H1 (cell line): ENCODE measurements at regions not wholly inside any gene's neighbourhood (a gene's known extent, or its start where the extent isn't known, plus 50 kb on each side); places are given as distances from the start of the nearest gene placed in this dataset.

Source experiments
- CTCF ChIA-PET: fragments of 300-600 bp; sonication (Branson Sonifier 250); formaldehyde crosslinking; loops from one replicate; lab custom pipeline; 2021; ENCODE audit not compliant: partially characterized antibody; lab: Charles Lee
- POLR2A ChIA-PET: fragments of 300-600 bp; sonication (Branson Sonifier 250); formaldehyde crosslinking; loops from one replicate; lab custom pipeline; 2021; ENCODE audit warnings: inconsistent platforms; ENCODE audit not compliant: partially characterized antibody; lab: Charles Lee
- DNase-seq, 2 experiments: peaks; one replicate each; pipeline versions ENCODE4 v3.0.0 to v3.0.0-alpha.2; 2010 to 2022; ENCODE audit warnings: low spot score in 2 of 2, low read depth in 1 of 2, mixed read lengths in 1 of 2
- FAIRE-seq: peaks from 2 replicates; lab custom pipeline; 2011; peaks lifted over from hg19 to GRCh38; lab: Jason Lieb, UNC
- H2AFZ ChIP-seq: 2 replicates; pipeline ENCODE4 v1.8.1; 2012; ENCODE audit warnings: low read length, inconsistent platforms
- H2AK5ac ChIP-seq: 2 replicates; pipeline ENCODE4 v1.6.1; 2013; ENCODE audit warnings: low read depth, low read length
- H2BK120ac ChIP-seq: replicated peaks from 2 replicates; pipeline ENCODE3; 2013; ENCODE audit warnings: low read depth, low read length, inconsistent platforms
- H2BK12ac ChIP-seq: 2 replicates; pipeline ENCODE4 v1.6.1; 2013; ENCODE audit warnings: low read depth, low read length
- H2BK15ac ChIP-seq: 2 replicates; pipeline ENCODE4 v1.6.1; 2013; ENCODE audit warnings: low read length
- H2BK20ac ChIP-seq: 2 replicates; pipeline ENCODE4 v1.6.1; 2013; ENCODE audit warnings: low read length
- H2BK5ac ChIP-seq: 2 replicates; pipeline ENCODE4 v1.6.1; 2013; ENCODE audit warnings: low read depth, low read length
- H3K14ac ChIP-seq: 2 replicates; pipeline ENCODE4 v1.6.1; 2013; ENCODE audit warnings: inconsistent platforms; ENCODE audit not compliant: insufficient read length
- H3K18ac ChIP-seq: 2 replicates; pipeline ENCODE4 v1.6.1; 2013; ENCODE audit warnings: low read length; ENCODE audit errors: extremely low read depth
- H3K23ac ChIP-seq: 2 replicates; pipeline ENCODE4 v1.6.1; 2013; ENCODE audit warnings: inconsistent platforms; ENCODE audit not compliant: insufficient read length
- H3K23me2 ChIP-seq: 2 replicates; pipeline ENCODE4 v1.6.1; 2013; ENCODE audit warnings: low read depth, low read length
- H3K27ac ChIP-seq: 2 replicates; pipeline ENCODE4 v1.6.1; 2011; ENCODE audit warnings: low read depth, low read length, inconsistent platforms
- H3K27me3 ChIP-seq, 4 experiments: replicated peaks in 1 of 4; 1 replicate in 1 of 4; 2 replicates in 3 of 4; pipeline versions ENCODE4 v1.6.1 to v1.8.1; 2011 to 2013; ENCODE audit warnings: low read length in 3 of 4, mild to moderate bottlenecking in 3 of 4, inconsistent platforms in 2 of 4, mixed read lengths in 2 of 4, moderate library complexity in 1 of 4; ENCODE audit not compliant: control insufficient read depth in 3 of 4, insufficient read depth in 3 of 4; ENCODE audit errors: extremely low read depth in 1 of 4
- H3K36me3 ChIP-seq, 4 experiments: 2 replicates each; pipeline versions ENCODE4 v1.6.1 to v1.8.1; 2011 to 2013; ENCODE audit warnings: mild to moderate bottlenecking in 4 of 4, low read length in 3 of 4, moderate library complexity in 2 of 4, control low read depth in 1 of 4, inconsistent platforms in 1 of 4; ENCODE audit not compliant: insufficient read depth in 4 of 4, control insufficient read depth in 2 of 4
- H3K4ac ChIP-seq: replicated peaks from 2 replicates; pipeline ENCODE3; 2013; ENCODE audit warnings: low read length, low read depth, mixed read lengths, inconsistent platforms; ENCODE audit not compliant: insufficient read length
- H3K4me1 ChIP-seq, 4 experiments: replicated peaks in 1 of 4; 1 replicate in 1 of 4; 2 replicates in 3 of 4; pipeline versions ENCODE4 v1.6.1 to v1.8.1; 2011 to 2013; ENCODE audit warnings: low read length in 3 of 4, inconsistent platforms in 2 of 4, mixed read lengths in 1 of 4; ENCODE audit not compliant: insufficient read depth in 4 of 4, control insufficient read depth in 3 of 4
- H3K4me2 ChIP-seq, 2 experiments: 2 replicates each; pipeline versions ENCODE4 v1.6.1 to v1.8.1; 2011 to 2013; ENCODE audit warnings: low read depth in 2 of 2, low read length in 2 of 2, control low read depth in 1 of 2, inconsistent platforms in 1 of 2, mild to moderate bottlenecking in 1 of 2; ENCODE audit not compliant: insufficient read depth in 1 of 2
- H3K4me3 ChIP-seq, 4 experiments: fragments of 200-600, 300-600 bp in 1 of 4; sonication (generic), shearing (Covaris generic), sonication (Bioruptor Twin) in 1 of 4; 2 replicates each; pipeline versions ENCODE4 v1.5.1 to v1.8.1; 2011 to 2016; ENCODE audit warnings: low read length in 4 of 4, low read depth in 3 of 4, control low read depth in 2 of 4, inconsistent platforms in 2 of 4, mild to moderate bottlenecking in 2 of 4, mixed read lengths in 1 of 4, moderate library complexity in 1 of 4; ENCODE audit not compliant: insufficient read depth in 2 of 4; ENCODE audit errors: extremely low read depth in 1 of 4
- H3K56ac ChIP-seq: replicated peaks from 2 replicates; pipeline ENCODE3; 2013; ENCODE audit warnings: low read depth, mild to moderate bottlenecking, mixed read lengths, low read length, inconsistent platforms; ENCODE audit not compliant: insufficient read length
- H3K79me1 ChIP-seq: 2 replicates; pipeline ENCODE4 v1.6.1; 2013; ENCODE audit warnings: low read depth, low read length, control low read depth
- H3K79me2 ChIP-seq, 2 experiments: 2 replicates each; pipeline versions ENCODE4 v1.6.1 to v1.8.1; 2012 to 2013; ENCODE audit warnings: low read length in 2 of 2, mild to moderate bottlenecking in 2 of 2, inconsistent platforms in 1 of 2; ENCODE audit not compliant: insufficient read depth in 2 of 2, control insufficient read depth in 1 of 2
- H3K9ac ChIP-seq, 4 experiments: replicated peaks in 1 of 4; 1 replicate in 1 of 4; 2 replicates in 3 of 4; pipeline versions ENCODE4 v1.6.1 to v1.8.1; 2011 to 2013; ENCODE audit warnings: low read depth in 3 of 4, low read length in 3 of 4, control low read depth in 2 of 4, mild to moderate bottlenecking in 2 of 4, moderate library complexity in 2 of 4, inconsistent platforms in 1 of 4; ENCODE audit errors: extremely low read depth in 1 of 4
- H3K9me3 ChIP-seq, 2 experiments: 2 replicates each; pipeline versions ENCODE4 v1.6.1 to v1.8.1; 2012 to 2013; ENCODE audit warnings: mild to moderate bottlenecking in 2 of 2, moderate library complexity in 2 of 2, control low read depth in 1 of 2, inconsistent platforms in 1 of 2, low read depth in 1 of 2, low read length in 1 of 2, mixed read lengths in 1 of 2; ENCODE audit not compliant: insufficient read depth in 2 of 2
- H4K20me1 ChIP-seq, 2 experiments: replicated peaks in 1 of 2; 2 replicates each; pipeline versions ENCODE3 to v1.8.1; 2011 to 2013; ENCODE audit warnings: inconsistent platforms in 2 of 2, low read length in 2 of 2, mild to moderate bottlenecking in 1 of 2; ENCODE audit not compliant: insufficient read depth in 2 of 2, control insufficient read depth in 1 of 2
- H4K5ac ChIP-seq: 2 replicates; pipeline ENCODE4 v1.6.1; 2013; ENCODE audit warnings: low read length, low read depth, mixed read lengths, inconsistent platforms; ENCODE audit not compliant: insufficient read length
- H4K8ac ChIP-seq: 2 replicates; pipeline ENCODE4 v1.8.0; 2013; ENCODE audit warnings: mild to moderate bottlenecking, moderate library complexity, low read length, inconsistent platforms; ENCODE audit not compliant: insufficient read depth; ENCODE audit errors: extremely low read depth
- H4K91ac ChIP-seq: replicated peaks from 2 replicates; pipeline ENCODE3; 2013; ENCODE audit warnings: low read length, mixed read lengths, inconsistent platforms; ENCODE audit not compliant: insufficient read length
- BCL11A ChIP-seq, 2 experiments: IDR thresholded peaks; one replicate each; pipeline ENCODE4 v1.6.1; 2011; ENCODE audit warnings: low read depth in 2 of 2, low read length in 2 of 2, mild to moderate bottlenecking in 2 of 2
- CREB1 ChIP-seq: IDR thresholded peaks from 2 replicates; pipeline ENCODE4 v1.6.1; 2012; ENCODE audit warnings: inconsistent platforms
- KDM1A ChIP-seq: fragments of 200-600, 300-600 bp; sonication (generic); IDR thresholded peaks from 2 replicates; pipeline ENCODE4 v1.7.1; 2016; ENCODE audit warnings: mild to moderate bottlenecking, low read length, borderline replicate concordance
- KDM5A ChIP-seq: fragments of 200-600 bp; IDR thresholded peaks from 2 replicates; pipeline ENCODE4 v1.7.1; 2012; ENCODE audit warnings: mild to moderate bottlenecking, low read length, inconsistent platforms, mixed read lengths
- NANOG ChIP-seq: IDR thresholded peaks from 2 replicates; pipeline ENCODE4 v1.6.1; 2011; ENCODE audit warnings: low read length, low read depth, mild to moderate bottlenecking, inconsistent platforms; ENCODE audit not compliant: insufficient read depth, poor library complexity, severe bottlenecking
- RFX5 ChIP-seq: IDR thresholded peaks from 2 replicates; pipeline ENCODE4 v1.6.1; 2011; ENCODE audit warnings: low read depth, low read length, improper control_type of control experiment, borderline replicate concordance
- RXRA ChIP-seq: IDR thresholded peaks from 2 replicates; pipeline ENCODE4 v1.6.1; 2011; ENCODE audit warnings: low read depth, mild to moderate bottlenecking, low read length, moderate library complexity; ENCODE audit not compliant: insufficient read depth
- SAP30 ChIP-seq: fragments of 300-600 bp; sonication (generic); IDR thresholded peaks from 2 replicates; pipeline ENCODE4 v1.7.1; 2012; ENCODE audit warnings: low read length, moderate library complexity, mild to moderate bottlenecking, inconsistent platforms; ENCODE audit not compliant: insufficient read depth, insufficient replicate concordance
- SIRT6 ChIP-seq: IDR thresholded peaks from one replicate; pipeline ENCODE4 v1.7.1; 2012; ENCODE audit warnings: low read length, inconsistent platforms
- SP1 ChIP-seq: IDR thresholded peaks from 2 replicates; pipeline ENCODE4 v1.6.1; 2011; ENCODE audit warnings: low read depth, low read length
- TAF1 ChIP-seq: IDR thresholded peaks from 2 replicates; pipeline ENCODE4 v1.6.1; 2011; ENCODE audit warnings: mild to moderate bottlenecking, low read depth, low read length
- YY1 ChIP-seq: IDR thresholded peaks from 2 replicates; pipeline ENCODE4 v1.6.1; 2011; ENCODE audit warnings: low read depth, mild to moderate bottlenecking, low read length
- WGBS, 2 experiments: shearing (Covaris generic) in 1 of 2; methylation state at CpG; one replicate each; pipeline versions ENCODE4 v1.1.6 to v1.1.7; 2013 to 2015; ENCODE audit warnings: low lambda C conversion rate in 2 of 2, mixed read lengths in 2 of 2, inconsistent platforms in 1 of 2, low coverage in 1 of 2, missing lambda C conversion rate in 1 of 2; ENCODE audit not compliant: insufficient replicate concordance in 2 of 2, insufficient coverage in 1 of 2, insufficient read length in 1 of 2; ENCODE audit errors: extremely low coverage in 1 of 2, missing lambda C conversion rate in 1 of 2; 5-methylcytosine and 5-hydroxymethylcytosine counted together
- TF ChIP-seq, protein P1 (sequence below), 3 experiments: IDR thresholded peaks; 1 replicate in 2 of 3; 2 replicates in 1 of 3; pipeline versions ENCODE4 v1.5.1 to v1.6.1; 2011; ENCODE audit warnings: low read length in 3 of 3, mild to moderate bottlenecking in 3 of 3, inconsistent platforms in 2 of 3, low read depth in 1 of 3, moderate library complexity in 1 of 3; ENCODE audit not compliant: insufficient read depth in 1 of 3; ENCODE audit errors: control extremely low read depth in 1 of 3

GRCh38 chr2:145305889-145306288, 786.0 kb upstream of the ZEB2 start:
- H3K79me1 ChIP-seq = no peaks in the 10 kb centered on the region
- no peaks in the 10 kb centered on the region for H3K23me2 ChIP-seq
- TF ChIP-seq SP1 (no peak), SAP30 (no peak), RXRA (no peak), KDM5A (no peak), YY1 (no peak), KDM1A (no peak), RFX5 (no peak), TAF1 (no peak), NANOG (no peak), SIRT6 (no peak), BCL11A (IDR thresholded peaks at IDR 0.05; ENCODE audit: low read depth in 2 of 2, low read length in 2 of 2) (no peak), CREB1 (no peak)
- TF ChIP-seq, protein P1, sequence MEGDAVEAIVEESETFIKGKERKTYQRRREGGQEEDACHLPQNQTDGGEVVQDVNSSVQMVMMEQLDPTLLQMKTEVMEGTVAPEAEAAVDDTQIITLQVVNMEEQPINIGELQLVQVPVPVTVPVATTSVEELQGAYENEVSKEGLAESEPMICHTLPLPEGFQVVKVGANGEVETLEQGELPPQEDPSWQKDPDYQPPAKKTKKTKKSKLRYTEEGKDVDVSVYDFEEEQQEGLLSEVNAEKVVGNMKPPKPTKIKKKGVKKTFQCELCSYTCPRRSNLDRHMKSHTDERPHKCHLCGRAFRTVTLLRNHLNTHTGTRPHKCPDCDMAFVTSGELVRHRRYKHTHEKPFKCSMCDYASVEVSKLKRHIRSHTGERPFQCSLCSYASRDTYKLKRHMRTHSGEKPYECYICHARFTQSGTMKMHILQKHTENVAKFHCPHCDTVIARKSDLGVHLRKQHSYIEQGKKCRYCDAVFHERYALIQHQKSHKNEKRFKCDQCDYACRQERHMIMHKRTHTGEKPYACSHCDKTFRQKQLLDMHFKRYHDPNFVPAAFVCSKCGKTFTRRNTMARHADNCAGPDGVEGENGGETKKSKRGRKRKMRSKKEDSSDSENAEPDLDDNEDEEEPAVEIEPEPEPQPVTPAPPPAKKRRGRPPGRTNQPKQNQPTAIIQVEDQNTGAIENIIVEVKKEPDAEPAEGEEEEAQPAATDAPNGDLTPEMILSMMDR (IDR thresholded peaks at IDR 0.05; ENCODE audit: control extremely low read depth in 1 of 3, insufficient read depth in 1 of 3, low read depth in 1 of 3, low read length in 3 of 3) = no peak
- H4K5ac ChIP-seq = no peak overlapping the region
- H2BK5ac ChIP-seq = no peak overlapping the region
- H3K27me3 ChIP-seq = no peaks in the 10 kb centered on the region
- no peak overlapping the region for H3K18ac ChIP-seq
- H2BK120ac ChIP-seq = no peak overlapping the region
- WGBS, 2 experiments = 93% methylated on average over 1 of the region's 1 CpG; no CpG with 5 or more reads in 1 of the 2 experiments
- no peak overlapping the region for H3K9ac ChIP-seq
- H3K9me3 ChIP-seq = no peaks in the 10 kb centered on the region
- H3K4ac ChIP-seq = no peak overlapping the region
- no peak overlapping the region for H2BK15ac ChIP-seq
- no peak overlapping the region for H4K8ac ChIP-seq
- ChIA-PET POLR2A (no interaction called here), CTCF (interaction anchor here (0.6 to 0.7 kb wide), 3 partner anchors 21 to 1269 kb away, joined by 3 to 5 read pairs (median 3); no protein-coding TSS in a partner anchor)
- H3K27ac ChIP-seq = no peak overlapping the region
- no peak overlapping the region for H3K23ac ChIP-seq
- FAIRE-seq (no peak), DNase-seq (no peak)
- H3K4me2 ChIP-seq = no peak overlapping the region
- no peaks in the 10 kb centered on the region for H3K36me3 ChIP-seq
- no peak overlapping the region for H2AFZ ChIP-seq
- no peaks in the 10 kb centered on the region for H3K79me2 ChIP-seq
- H4K91ac ChIP-seq = no peak overlapping the region
- no peak overlapping the region for H3K4me3 ChIP-seq
- no peak overlapping the region for H3K56ac ChIP-seq
- no peak overlapping the region for H3K14ac ChIP-seq
- no peak overlapping the region for H2AK5ac ChIP-seq
- no peaks in the 10 kb centered on the region for H3K4me1 ChIP-seq
- no peak overlapping the region for H2BK12ac ChIP-seq
- no peaks in the 10 kb centered on the region for H4K20me1 ChIP-seq
- H2BK20ac ChIP-seq = no peak overlapping the region
